Fibroblast of skin of left biceps (primary cell): ENCODE measurements at regions not wholly inside any gene's neighbourhood (a gene's known extent, or its start where the extent isn't known, plus 50 kb on each side); places are given as distances from the start of the nearest gene placed in this dataset.
A peak's percentile ranks its signal among the peaks of the same experiment; 100 is the strongest.

Experiments
- DNase-seq, 2 experiments: peaks; one replicate each; pipeline ENCODE4 v3.0.0-alpha.2; 2013; ENCODE audit warnings: low read depth in 2 of 2

- no peak for DNase-seq
These were observed 50.6 kb upstream of the ZC3HAV1 start for GRCh38 chr7:139159900-139160675.

GRCh38 chr7:139168479-139168878 lies 59.0 kb upstream of the ZC3HAV1 start:
- no peak for DNase-seq

DNA sequence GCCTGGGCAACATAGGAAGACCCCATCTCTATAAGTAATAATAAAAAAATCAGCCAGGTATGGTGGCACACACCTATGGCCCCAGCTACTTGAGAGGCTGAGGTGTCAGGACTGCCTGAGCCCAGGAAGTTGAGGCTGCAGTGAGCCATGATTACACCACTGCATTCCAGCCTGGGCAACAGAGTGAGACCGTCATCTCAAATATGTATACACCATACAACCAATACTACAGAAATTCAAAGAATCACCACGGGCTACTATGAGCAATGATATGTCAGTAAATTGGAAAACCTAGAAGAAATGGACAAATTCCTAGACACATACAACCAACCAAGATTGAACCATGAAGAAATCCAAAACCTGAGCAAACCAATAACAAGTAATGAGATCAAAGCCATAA lies 60.3 kb upstream of the ZC3HAV1 start:
- DNase-seq: no peak

DNA sequence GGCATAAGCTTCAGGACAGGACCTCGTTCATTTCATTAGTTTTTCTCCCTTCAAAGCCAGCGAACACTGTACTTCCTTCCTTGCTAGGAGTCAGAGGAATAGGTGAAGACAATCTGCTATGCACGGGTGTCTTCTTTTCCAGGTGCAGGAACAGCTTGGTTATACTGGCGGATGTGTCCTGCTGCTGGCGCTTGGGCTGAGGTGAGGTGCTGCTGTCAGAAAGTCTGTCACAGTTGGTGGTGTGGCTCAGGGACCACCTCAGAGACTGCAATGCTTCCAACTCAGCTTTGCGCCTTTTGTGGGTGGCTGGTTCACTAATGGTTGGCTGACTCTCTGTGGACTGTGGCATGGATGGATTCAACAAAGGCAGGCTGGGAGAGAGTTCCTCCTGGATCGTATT lies 58.3 kb upstream of the UBN2 start:
- DNase-seq: no peak

- no peak for DNase-seq
These were observed 53.3 kb upstream of the UBN2 start for GRCh38 chr7:139177696-139178095.

- DNase-seq: peak in 1 of 2 experiments; percentile 7
These were observed 50.2 kb upstream of the UBN2 start for GRCh38 chr7:139180700-139181311.
